Astrocyte of the spinal cord (primary cell): ENCODE measurements at regions not wholly inside any gene's neighbourhood (a gene's known extent, or its start where the extent isn't known, plus 50 kb on each side); places are given as distances from the start of the nearest gene placed in this dataset.
"Not testable (repeated sequence)": the region's sequence is repeated elsewhere in the genome, so short reads cannot be mapped to it uniquely, and the experiment has no call there.

Experiments
- DNase-seq: peaks from one replicate; pipeline ENCODE4 v3.0.0; 2011; ENCODE audit warnings: low read depth, low spot score
- H3K4me3 ChIP-seq: 2 replicates; pipeline ENCODE4 v1.5.1; 2011; ENCODE audit warnings: low read depth, mild to moderate bottlenecking, low read length, moderate library complexity
- CTCF ChIP-seq: IDR thresholded peaks from 2 replicates; pipeline ENCODE4 v1.5.1; 2012; ENCODE audit warnings: low read depth, mild to moderate bottlenecking, low read length, inconsistent platforms
- in situ Hi-C: cut with HindIII; loops from 2 replicates; pipeline ENCODE4 v1.10.0; 2017; ENCODE audit warnings: low sequenced_read_pairs

DNA sequence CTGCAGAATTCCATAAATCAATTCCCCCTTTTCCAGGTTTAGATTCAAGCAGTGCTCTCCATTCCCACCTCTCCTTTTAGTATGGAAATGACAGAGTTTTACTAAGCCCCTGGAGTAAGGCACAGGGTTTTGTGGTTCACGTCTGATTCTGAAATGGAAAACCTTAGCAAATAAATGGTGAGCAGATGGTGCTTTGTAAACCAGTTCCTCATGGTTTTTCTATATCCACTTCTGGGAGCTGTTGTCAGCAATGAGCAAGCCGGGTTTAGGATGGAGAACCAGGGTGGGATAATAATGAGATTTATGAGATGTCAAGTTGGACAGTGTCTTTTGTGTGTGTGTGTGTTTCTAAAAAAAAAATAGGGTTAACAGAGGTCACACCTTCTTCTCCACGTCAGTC is 113.8 kb upstream of the RBPJ start:
- no peak for TF ChIP-seq CTCF
- in situ Hi-C loops, result no loop called here
- no peak overlapping the region for H3K4me3 ChIP-seq
- peak; percentile 37 for DNase-seq

GRCh38 chr4:26207631-26208030 is 113.2 kb upstream of the RBPJ start:
- no peak for TF ChIP-seq CTCF
- in situ Hi-C loops, result no loop called here
- no peak overlapping the region for H3K4me3 ChIP-seq
- DNase-seq, result no peak

GRCh38 chr4:26208237-26208994 is 112.4 kb upstream of the RBPJ start:
- H3K4me3 ChIP-seq, result no peak overlapping the region
- in situ Hi-C loops, result no loop called here
- no peak for TF ChIP-seq CTCF
- DNase-seq, result no peak

DNA sequence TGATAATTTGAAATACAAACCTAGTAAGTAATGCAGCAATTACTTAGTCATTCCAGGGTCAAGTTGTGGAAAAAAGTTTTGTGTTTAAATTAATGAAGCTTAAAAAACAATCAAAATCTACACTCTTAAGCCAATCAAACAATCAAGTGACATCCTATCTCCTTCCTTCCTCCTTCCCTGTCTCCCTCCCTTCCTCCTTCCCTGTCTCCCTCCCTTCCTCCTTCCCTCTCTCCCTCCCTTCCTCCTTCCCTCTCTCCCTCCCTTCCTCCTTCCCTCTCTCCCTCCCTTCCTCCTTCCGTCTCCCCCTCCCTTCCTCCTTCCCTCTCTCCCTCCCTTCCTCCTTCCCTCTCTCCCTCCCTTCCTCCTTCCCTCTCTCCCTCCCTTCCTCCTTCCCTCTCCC is 111.4 kb upstream of the RBPJ start:
- DNase-seq, H3K4me3 ChIP-seq, in situ Hi-C loops: not testable (repeated sequence)

GRCh38 chr4:26212528-26212927 is 108.3 kb upstream of the RBPJ start:
- no peak for TF ChIP-seq CTCF
- H3K4me3 ChIP-seq, result no peak overlapping the region
- no peak for DNase-seq
- in situ Hi-C loops, result no loop called here

DNA sequence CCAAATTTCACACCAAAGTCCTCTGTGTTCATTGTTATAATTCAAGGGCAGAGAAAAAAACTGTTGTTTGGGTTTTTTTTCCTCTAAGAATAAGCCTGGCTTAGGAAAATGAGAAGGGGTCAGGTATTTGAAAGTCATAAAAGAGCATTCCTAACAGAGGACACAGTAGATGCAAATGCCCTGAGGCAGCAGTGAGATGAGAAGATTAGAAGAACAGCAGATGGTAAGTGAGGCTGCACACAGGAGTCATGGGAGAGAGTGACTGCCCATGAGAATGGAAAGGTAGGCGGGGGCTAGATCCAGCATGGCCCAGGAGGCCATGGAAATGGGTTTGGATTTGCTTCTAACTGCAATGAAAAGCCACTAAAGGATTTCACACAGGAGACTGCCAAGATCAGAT is 107.5 kb upstream of the RBPJ start:
- no peak overlapping the region for H3K4me3 ChIP-seq
- no peak for DNase-seq
- in situ Hi-C loops, result no loop called here
- no peak for TF ChIP-seq CTCF

DNA sequence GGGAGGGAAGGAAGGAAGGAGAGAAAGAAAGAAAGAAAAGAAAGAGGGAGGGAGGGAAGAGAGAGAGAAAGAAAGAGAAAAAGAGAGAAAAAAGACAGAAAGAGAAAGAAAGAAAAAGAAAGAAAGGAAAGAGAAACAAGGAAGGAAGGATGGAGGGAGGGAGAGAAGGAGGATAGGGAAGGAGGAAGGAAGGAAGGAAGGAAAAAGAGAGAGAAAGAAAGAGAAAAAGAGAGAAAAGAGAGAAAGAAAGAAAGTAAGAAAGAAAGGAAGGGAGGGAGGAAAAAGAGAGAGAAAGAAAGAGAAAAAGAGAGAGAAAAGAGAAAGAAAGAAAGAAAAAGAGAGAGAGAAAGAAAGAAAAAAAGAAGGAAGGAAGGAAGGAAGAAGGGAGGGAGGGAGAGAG is 105.8 kb upstream of the RBPJ start:
- no peak for TF ChIP-seq CTCF
- no peak for DNase-seq
- in situ Hi-C loops, result no loop called here
- no peak overlapping the region for H3K4me3 ChIP-seq
